ENCODE measurements at regions not wholly inside any gene's neighbourhood (a gene's known extent, or its start where the extent isn't known, plus 50 kb on each side); places are given as distances from the start of the nearest gene placed in this dataset.

GRCh38 chr5:69000949-69001348 is 92.9 kb upstream of the SLC30A5 start:
- WGBS, 5 donors: 68 to 78% (median 76%) methylated on average over 2 of the region's 2 CpGs
- no peak overlapping the region for H3K4me3 ChIP-seq
- H3K27ac ChIP-seq: no peak overlapping the region
- intact Hi-C loops (cut with DNase I; ENCODE audit: low total_unique reads): no loop called here
- H3K36me3 ChIP-seq: no peaks in the 10 kb centered on the region
- H3K27me3 ChIP-seq (replicated peaks in 1 of 7): no peaks in the 10 kb centered on the region
- no peak for DNase-seq
- TF ChIP-seq, protein P1, sequence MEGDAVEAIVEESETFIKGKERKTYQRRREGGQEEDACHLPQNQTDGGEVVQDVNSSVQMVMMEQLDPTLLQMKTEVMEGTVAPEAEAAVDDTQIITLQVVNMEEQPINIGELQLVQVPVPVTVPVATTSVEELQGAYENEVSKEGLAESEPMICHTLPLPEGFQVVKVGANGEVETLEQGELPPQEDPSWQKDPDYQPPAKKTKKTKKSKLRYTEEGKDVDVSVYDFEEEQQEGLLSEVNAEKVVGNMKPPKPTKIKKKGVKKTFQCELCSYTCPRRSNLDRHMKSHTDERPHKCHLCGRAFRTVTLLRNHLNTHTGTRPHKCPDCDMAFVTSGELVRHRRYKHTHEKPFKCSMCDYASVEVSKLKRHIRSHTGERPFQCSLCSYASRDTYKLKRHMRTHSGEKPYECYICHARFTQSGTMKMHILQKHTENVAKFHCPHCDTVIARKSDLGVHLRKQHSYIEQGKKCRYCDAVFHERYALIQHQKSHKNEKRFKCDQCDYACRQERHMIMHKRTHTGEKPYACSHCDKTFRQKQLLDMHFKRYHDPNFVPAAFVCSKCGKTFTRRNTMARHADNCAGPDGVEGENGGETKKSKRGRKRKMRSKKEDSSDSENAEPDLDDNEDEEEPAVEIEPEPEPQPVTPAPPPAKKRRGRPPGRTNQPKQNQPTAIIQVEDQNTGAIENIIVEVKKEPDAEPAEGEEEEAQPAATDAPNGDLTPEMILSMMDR (IDR thresholded peaks at IDR 0.05 in 8 of 11, conservative IDR thresholded peaks at IDR 0.05 in 3 of 11): no peak
- TF ChIP-seq POLR2AphosphoS5 (IDR thresholded peaks at IDR 0.05): no peak
- TF ChIP-seq POLR2A (IDR thresholded peaks at IDR 0.05): no peak
- no peaks in the 10 kb centered on the region for H3K4me1 ChIP-seq
- H3K9me3 ChIP-seq: no peaks in the 10 kb centered on the region

DNA sequence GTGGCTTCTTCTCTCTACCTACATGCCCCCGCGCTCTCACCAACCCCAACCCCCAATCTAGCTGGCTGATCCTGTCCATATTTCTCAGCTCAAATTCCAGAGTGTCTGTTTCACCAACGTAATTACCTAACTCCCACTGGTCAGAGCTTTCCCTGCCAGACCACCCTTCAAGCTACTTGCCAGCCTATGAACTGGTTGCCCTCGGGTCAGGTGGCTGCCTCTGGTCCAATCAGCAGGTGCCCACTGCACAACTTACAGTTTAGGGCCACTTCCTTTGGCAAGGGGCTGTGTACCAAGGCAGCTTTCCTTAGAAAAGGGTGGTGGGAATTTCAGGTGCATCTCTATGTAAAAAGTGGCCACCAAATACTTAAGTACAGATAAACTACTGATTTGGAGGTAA is 92.2 kb upstream of the SLC30A5 start:
- Histone ChIP-seq H3K27me3 (replicated peaks in 1 of 7) (no peaks in the 10 kb centered on the region), H3K36me3 (no peaks in the 10 kb centered on the region), H3K4me1 (no peaks in the 10 kb centered on the region), H3K9me3 (no peaks in the 10 kb centered on the region), H3K4me3 (no peak overlapping the region), H3K27ac (no peak overlapping the region)
- intact Hi-C loops (cut with DNase I; ENCODE audit: low total_unique reads): no loop called here
- no peak for TF ChIP-seq POLR2A (IDR thresholded peaks at IDR 0.05)
- TF ChIP-seq, protein P1 (IDR thresholded peaks at IDR 0.05 in 8 of 11, conservative IDR thresholded peaks at IDR 0.05 in 3 of 11): no peak
- WGBS, 5 donors: 88 to 92% (median 90%) methylated on average over 4 of the region's 4 CpGs
- DNase-seq: no peak

- 71 to 89% (median 79%) methylated on average over 3 of the region's 3 CpGs for WGBS, 5 donors
- no peak for TF ChIP-seq POLR2A (IDR thresholded peaks at IDR 0.05)
- no peak for TF ChIP-seq POLR2AphosphoS5 (IDR thresholded peaks at IDR 0.05)
- TF ChIP-seq, protein P1 (IDR thresholded peaks at IDR 0.05 in 8 of 11, conservative IDR thresholded peaks at IDR 0.05 in 3 of 11): no peak
- Histone ChIP-seq H3K36me3 (no peaks in the 10 kb centered on the region), H3K4me3 (no peak overlapping the region), H3K27me3 (replicated peaks in 1 of 7) (no peaks in the 10 kb centered on the region), H3K27ac (no peak overlapping the region), H3K9me3 (no peaks in the 10 kb centered on the region), H3K4me1 (no peaks in the 10 kb centered on the region)
- intact Hi-C loops (cut with DNase I; ENCODE audit: low total_unique reads): no loop called here
- no peak for DNase-seq
Observed at GRCh38 chr5:69004127-69004526, 89.7 kb upstream of the SLC30A5 start.

- intact Hi-C loops (cut with DNase I; ENCODE audit: low total_unique reads): no loop called here
- H3K4me3 ChIP-seq: no peak overlapping the region
- no peaks in the 10 kb centered on the region for H3K36me3 ChIP-seq
- no peak for DNase-seq
- H3K4me1 ChIP-seq: no peaks in the 10 kb centered on the region
- H3K9me3 ChIP-seq: no peaks in the 10 kb centered on the region
- no peaks in the 10 kb centered on the region for H3K27me3 ChIP-seq (replicated peaks in 1 of 7)
- 71 to 83% (median 71%) methylated on average over 3 of the region's 3 CpGs for WGBS, 5 donors
- no peak overlapping the region for H3K27ac ChIP-seq
- TF ChIP-seq POLR2AphosphoS5 (IDR thresholded peaks at IDR 0.05) (no peak), POLR2A (IDR thresholded peaks at IDR 0.05) (no peak)
- TF ChIP-seq, protein P1 (IDR thresholded peaks at IDR 0.05 in 8 of 11, conservative IDR thresholded peaks at IDR 0.05 in 3 of 11): no peak
Observed at GRCh38 chr5:69004676-69005075, 89.1 kb upstream of the SLC30A5 start.
